ENCODE measurements at regions not wholly inside any gene's neighbourhood (a gene's known extent, or its start where the extent isn't known, plus 50 kb on each side); places are given as distances from the start of the nearest gene placed in this dataset.

DNA sequence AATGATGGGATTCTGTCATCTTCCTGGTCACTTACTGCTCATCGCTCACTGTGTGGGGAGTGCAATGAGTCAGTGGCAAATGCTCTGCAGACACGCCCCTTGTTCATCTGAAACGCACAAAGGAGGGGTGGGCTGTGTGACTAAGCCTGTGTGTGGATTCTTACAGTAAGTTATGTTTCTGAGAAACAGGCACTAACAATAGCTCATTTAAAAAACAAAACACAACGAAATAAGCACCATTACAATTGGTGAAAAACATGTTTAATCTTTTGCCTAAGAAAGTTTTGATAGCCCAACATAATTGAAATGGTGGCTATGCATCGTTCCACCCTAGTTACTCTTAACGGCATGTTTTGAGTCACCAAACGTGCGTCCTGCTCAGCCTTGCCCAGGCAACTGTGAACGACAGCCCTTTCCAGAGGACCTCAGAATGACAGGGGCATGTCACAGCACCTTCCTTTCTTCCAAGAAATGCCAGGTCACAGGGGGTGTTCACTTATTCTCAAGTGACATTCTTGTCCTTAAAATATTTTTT is 118.4 kb upstream of the SGK1 start:
- TF ChIP-seq CTCF (IDR thresholded peaks at IDR 0.05; ENCODE audit: extremely low read depth in 1 of 2, insufficient read depth in 1 of 2, low read depth in 1 of 2, low read length in 2 of 2) (no peak), POLR2A (IDR thresholded peaks at IDR 0.05; ENCODE audit: low read depth, low read length) (no peak), EZH2 (IDR thresholded peaks at IDR 0.05; ENCODE audit: borderline replicate concordance, low read depth, low read length, severe bottlenecking) (no peak), POLR2AphosphoS5 (IDR thresholded peaks at IDR 0.05; ENCODE audit: insufficient read depth, low read depth, low read length) (no peak), JUN (IDR thresholded peaks at IDR 0.05; ENCODE audit: borderline replicate concordance, insufficient read depth, insufficient read length, low read depth) (peak; percentile 86)
- TF ChIP-seq, protein P1, sequence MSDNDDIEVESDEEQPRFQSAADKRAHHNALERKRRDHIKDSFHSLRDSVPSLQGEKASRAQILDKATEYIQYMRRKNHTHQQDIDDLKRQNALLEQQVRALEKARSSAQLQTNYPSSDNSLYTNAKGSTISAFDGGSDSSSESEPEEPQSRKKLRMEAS (IDR thresholded peaks at IDR 0.05; ENCODE audit: insufficient read depth, insufficient read length): no peak

Data from endothelial cell of umbilical vein (primary cell).